ENCODE measurements at regions not wholly inside any gene's neighbourhood (a gene's known extent, or its start where the extent isn't known, plus 50 kb on each side); places are given as distances from the start of the nearest gene placed in this dataset.

DNA sequence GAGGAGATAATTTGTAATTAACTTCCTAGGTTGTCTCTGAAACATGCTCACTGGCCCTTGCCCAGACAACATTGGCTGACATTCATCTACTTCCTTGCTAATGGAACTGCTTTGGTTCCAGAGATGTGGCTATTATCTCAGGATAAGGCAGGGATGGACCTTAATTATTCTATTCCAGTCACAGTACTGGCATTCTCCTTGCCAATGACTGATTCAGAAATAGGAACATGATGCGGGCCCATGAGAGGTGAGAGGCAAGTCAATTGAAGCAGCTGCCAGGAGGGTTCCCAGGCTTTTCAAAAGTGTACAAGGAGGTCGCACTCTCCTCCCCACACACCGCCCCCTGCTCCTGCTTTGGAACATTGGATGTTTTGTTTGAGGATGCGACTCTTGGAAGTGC lies 109.6 kb upstream of the DGKB start:
- DNase-seq = no peak
- Mint-ChIP-seq H3K36me3 (ENCODE audit: unreplicated experiment) (no peaks in the 10 kb centered on the region), H3K27ac (ENCODE audit: unreplicated experiment) (no peak overlapping the region)

DNA sequence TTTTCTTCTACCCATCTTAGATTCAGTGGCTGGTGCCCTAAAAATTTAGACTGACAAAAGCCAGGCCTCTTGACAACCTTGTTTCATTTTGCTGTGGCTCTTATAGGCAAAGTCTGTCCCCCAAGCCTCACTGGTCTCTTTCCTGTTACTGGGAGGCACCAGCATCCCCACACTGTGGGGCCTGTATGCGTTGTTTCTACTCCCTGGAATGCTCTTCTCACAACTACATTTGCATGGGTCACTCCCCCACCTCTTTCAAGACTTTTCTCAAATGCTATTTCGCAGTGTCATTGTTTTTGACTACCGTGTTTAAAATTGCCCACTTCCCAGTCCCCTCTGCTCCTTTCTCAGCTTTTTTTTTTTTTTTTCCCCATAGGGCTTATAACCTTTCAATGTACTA lies 108.7 kb upstream of the DGKB start:
- H3K27me3 Mint-ChIP-seq (ENCODE audit: unreplicated experiment) = no peaks in the 10 kb centered on the region
- TF ChIP-seq CTCF (IDR thresholded peaks at IDR 0.05; ENCODE audit: partially characterized antibody, unreplicated experiment) = no peak
- no peaks in the 10 kb centered on the region for H3K9me3 Mint-ChIP-seq (ENCODE audit: unreplicated experiment)
- peaks cover 3% of the 10 kb centered on the region for H3K4me1 Mint-ChIP-seq (ENCODE audit: low read depth, unreplicated experiment)
- no peaks in the 10 kb centered on the region for H3K36me3 Mint-ChIP-seq (ENCODE audit: unreplicated experiment)
- DNase-seq = no peak
- no peak overlapping the region for H3K4me3 Mint-ChIP-seq (ENCODE audit: unreplicated experiment)
- no peak overlapping the region for H3K27ac Mint-ChIP-seq (ENCODE audit: unreplicated experiment)

More for the DNA sequence above, 109.6 kb upstream of the DGKB start:
- no peak overlapping the region for H3K4me3 Mint-ChIP-seq (ENCODE audit: unreplicated experiment)
- H3K27me3 Mint-ChIP-seq (ENCODE audit: unreplicated experiment) = no peaks in the 10 kb centered on the region
- TF ChIP-seq CTCF (IDR thresholded peaks at IDR 0.05; ENCODE audit: partially characterized antibody, unreplicated experiment) = no peak
- H3K9me3 Mint-ChIP-seq (ENCODE audit: unreplicated experiment) = no peaks in the 10 kb centered on the region
- H3K4me1 Mint-ChIP-seq (ENCODE audit: low read depth, unreplicated experiment) = peaks cover 3% of the 10 kb centered on the region

DNA sequence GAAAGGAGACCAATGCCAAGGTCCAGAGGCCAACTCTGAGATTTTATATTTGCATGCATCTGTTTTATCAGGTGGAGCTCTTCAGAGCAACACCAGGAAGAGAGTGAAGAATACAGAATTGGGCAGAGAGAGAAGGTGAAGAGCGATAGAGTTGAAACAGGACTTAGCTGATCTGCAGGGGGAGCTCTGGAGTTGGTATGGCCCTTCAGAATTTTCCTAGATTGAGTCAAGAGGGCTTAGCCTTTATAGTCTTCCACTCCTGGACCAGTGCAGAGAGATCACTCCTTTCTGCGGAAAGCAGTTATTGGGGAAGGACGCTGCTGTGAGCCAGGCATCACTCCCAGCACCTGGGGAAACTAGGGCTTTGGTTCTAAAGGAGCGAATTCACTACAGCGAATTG lies 105.0 kb upstream of the DGKB start:
- Mint-ChIP-seq H3K4me1 (ENCODE audit: low read depth, unreplicated experiment) (no peaks in the 10 kb centered on the region), H3K4me3 (ENCODE audit: unreplicated experiment) (no peak overlapping the region), H3K27ac (ENCODE audit: unreplicated experiment) (no peak overlapping the region), H3K27me3 (ENCODE audit: unreplicated experiment) (no peaks in the 10 kb centered on the region), H3K9me3 (ENCODE audit: unreplicated experiment) (no peaks in the 10 kb centered on the region), H3K36me3 (ENCODE audit: unreplicated experiment) (no peaks in the 10 kb centered on the region)
- DNase-seq = peak; percentile 22
- TF ChIP-seq CTCF (IDR thresholded peaks at IDR 0.05; ENCODE audit: partially characterized antibody, unreplicated experiment) = peak; percentile 27

DNA sequence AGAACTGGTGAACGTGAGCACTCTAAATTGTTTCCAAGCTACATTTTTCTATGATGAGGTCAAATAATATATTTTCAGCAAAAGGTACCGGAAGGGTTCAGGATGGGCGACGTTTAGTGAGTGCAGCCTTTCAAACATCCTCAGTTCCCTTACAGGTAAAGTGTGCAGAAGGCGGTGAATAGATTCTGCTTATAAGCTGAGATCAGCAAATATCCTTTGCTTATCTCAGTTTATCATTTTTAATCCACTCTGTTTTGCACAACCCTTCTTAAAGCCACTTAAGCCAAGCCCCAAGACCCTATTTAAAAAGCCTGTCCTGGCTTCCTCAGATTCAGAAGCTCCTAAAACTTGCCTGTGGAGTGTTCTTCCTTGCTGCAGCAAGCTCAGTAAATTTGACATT lies 103.1 kb upstream of the DGKB start:
- Mint-ChIP-seq H3K4me3 (ENCODE audit: unreplicated experiment) (no peak overlapping the region), H3K36me3 (ENCODE audit: unreplicated experiment) (no peaks in the 10 kb centered on the region), H3K9me3 (ENCODE audit: unreplicated experiment) (no peaks in the 10 kb centered on the region), H3K27ac (ENCODE audit: unreplicated experiment) (no peak overlapping the region), H3K27me3 (ENCODE audit: unreplicated experiment) (no peaks in the 10 kb centered on the region), H3K4me1 (ENCODE audit: low read depth, unreplicated experiment) (no peaks in the 10 kb centered on the region)
- DNase-seq = no peak
- TF ChIP-seq CTCF (IDR thresholded peaks at IDR 0.05; ENCODE audit: partially characterized antibody, unreplicated experiment) = no peak

- Mint-ChIP-seq H3K9me3 (ENCODE audit: unreplicated experiment) (no peaks in the 10 kb centered on the region), H3K27ac (ENCODE audit: unreplicated experiment) (no peak overlapping the region), H3K36me3 (ENCODE audit: unreplicated experiment) (no peaks in the 10 kb centered on the region), H3K4me1 (ENCODE audit: low read depth, unreplicated experiment) (no peaks in the 10 kb centered on the region), H3K4me3 (ENCODE audit: unreplicated experiment) (no peak overlapping the region), H3K27me3 (ENCODE audit: unreplicated experiment) (no peaks in the 10 kb centered on the region)
- DNase-seq = no peak
- no peak for TF ChIP-seq CTCF (IDR thresholded peaks at IDR 0.05; ENCODE audit: partially characterized antibody, unreplicated experiment)
Observed at GRCh38 chr7:15000157-15000556, 97.6 kb upstream of the DGKB start.

Measured in glutamatergic neuron (in vitro differentiated cells).